Right hindlimb (tissue), 1 donor: ENCODE measurements at regions not wholly inside any gene's neighbourhood (a gene's known extent, or its start where the extent isn't known, plus 50 kb on each side); places are given as distances from the start of the nearest gene placed in this dataset.

Source experiments
- DNase-seq: peaks from one replicate; pipeline ENCODE4 v3.0.0-alpha.2; 2018

GRCh38 chr6:113487489-113488058, 369.6 kb upstream of the MARCKS start:
- DNase-seq: no peak

- DNase-seq: no peak
Observed at GRCh38 chr6:113488061-113488460, 369.1 kb upstream of the MARCKS start.

GRCh38 chr6:113488812-113489685, 368.1 kb upstream of the MARCKS start:
- no peak for DNase-seq

GRCh38 chr6:113489952-113490746, 367.0 kb upstream of the MARCKS start:
- no peak for DNase-seq

GRCh38 chr6:113491376-113491775, 365.8 kb upstream of the MARCKS start:
- no peak for DNase-seq

- DNase-seq: no peak
Observed at GRCh38 chr6:113493991-113494390, 363.2 kb upstream of the MARCKS start.

- no peak for DNase-seq
Observed at GRCh38 chr6:113495521-113495920, 361.6 kb upstream of the MARCKS start.

GRCh38 chr6:113496166-113496565, 361.0 kb upstream of the MARCKS start:
- DNase-seq: peak; percentile 41

GRCh38 chr6:113500221-113500620, 356.9 kb upstream of the MARCKS start:
- no peak for DNase-seq

GRCh38 chr6:113505084-113505699, 352.0 kb upstream of the MARCKS start:
- no peak for DNase-seq

- DNase-seq: no peak
Observed at GRCh38 chr6:113508249-113508648, 348.9 kb upstream of the MARCKS start.

- no peak for DNase-seq
Observed at GRCh38 chr6:113511100-113511499, 346.0 kb upstream of the MARCKS start.

GRCh38 chr6:113512576-113512975, 344.6 kb upstream of the MARCKS start:
- no peak for DNase-seq

GRCh38 chr6:113513086-113513485, 344.1 kb upstream of the MARCKS start:
- DNase-seq: no peak

- DNase-seq: no peak
Observed at GRCh38 chr6:113522376-113522775, 334.8 kb upstream of the MARCKS start.

- DNase-seq: no peak
Observed at GRCh38 chr6:113524826-113525225, 332.3 kb upstream of the MARCKS start.

GRCh38 chr6:113526553-113526952, 330.6 kb upstream of the MARCKS start:
- DNase-seq: no peak

GRCh38 chr6:113526995-113527394, 330.1 kb upstream of the MARCKS start:
- no peak for DNase-seq

GRCh38 chr6:113528111-113528510, 329.0 kb upstream of the MARCKS start:
- DNase-seq: no peak

GRCh38 chr6:113529196-113529595, 327.9 kb upstream of the MARCKS start:
- DNase-seq: no peak

GRCh38 chr6:113529879-113530278, 327.3 kb upstream of the MARCKS start:
- DNase-seq: no peak

- no peak for DNase-seq
Observed at GRCh38 chr6:113530769-113531168, 326.4 kb upstream of the MARCKS start.

GRCh38 chr6:113539202-113539601, 317.9 kb upstream of the MARCKS start:
- DNase-seq: no peak
